OCI-LY1 (cell line): ENCODE measurements at regions not wholly inside any gene's neighbourhood (a gene's known extent, or its start where the extent isn't known, plus 50 kb on each side); places are given as distances from the start of the nearest gene placed in this dataset.

Source experiments
- EZH2 ChIP-seq: fragments of 200-600 bp; sonication (generic), shearing (Covaris generic); IDR thresholded peaks from 2 replicates; pipeline ENCODE4 v1.8.0; 2017; ENCODE audit warnings: borderline replicate concordance, mixed run types, mild to moderate bottlenecking, antibody characterized with exemption, low read length, moderate library complexity, mixed read lengths
- TF ChIP-seq, protein P1 (sequence below): fragments of 200-600 bp; sonication (generic), shearing (Covaris generic); IDR thresholded peaks from 2 replicates; pipeline ENCODE4 v1.5.1; 2017; ENCODE audit warnings: mild to moderate bottlenecking, antibody characterized with exemption, low read length, moderate library complexity, mixed read lengths

DNA sequence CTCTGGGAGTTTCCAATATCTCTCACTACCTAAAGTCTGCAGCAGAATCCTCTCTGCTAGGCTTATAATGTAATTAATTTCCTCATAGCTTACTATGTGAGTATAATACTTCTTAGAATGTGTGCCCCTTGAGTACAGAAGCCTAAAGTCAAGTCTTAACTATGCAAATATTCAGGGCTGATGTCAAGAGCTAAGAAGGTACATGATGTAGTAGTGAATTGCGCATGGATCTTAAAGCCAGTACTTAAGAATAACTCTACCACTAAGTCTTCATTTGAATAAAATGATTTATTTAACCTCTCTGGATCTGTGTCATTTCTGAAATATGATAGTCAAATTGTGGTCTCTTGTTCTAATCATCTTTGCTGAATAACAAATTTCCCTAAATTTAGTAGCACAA, 442.9 kb downstream of the DTWD2 start:
- TF ChIP-seq, protein P1, sequence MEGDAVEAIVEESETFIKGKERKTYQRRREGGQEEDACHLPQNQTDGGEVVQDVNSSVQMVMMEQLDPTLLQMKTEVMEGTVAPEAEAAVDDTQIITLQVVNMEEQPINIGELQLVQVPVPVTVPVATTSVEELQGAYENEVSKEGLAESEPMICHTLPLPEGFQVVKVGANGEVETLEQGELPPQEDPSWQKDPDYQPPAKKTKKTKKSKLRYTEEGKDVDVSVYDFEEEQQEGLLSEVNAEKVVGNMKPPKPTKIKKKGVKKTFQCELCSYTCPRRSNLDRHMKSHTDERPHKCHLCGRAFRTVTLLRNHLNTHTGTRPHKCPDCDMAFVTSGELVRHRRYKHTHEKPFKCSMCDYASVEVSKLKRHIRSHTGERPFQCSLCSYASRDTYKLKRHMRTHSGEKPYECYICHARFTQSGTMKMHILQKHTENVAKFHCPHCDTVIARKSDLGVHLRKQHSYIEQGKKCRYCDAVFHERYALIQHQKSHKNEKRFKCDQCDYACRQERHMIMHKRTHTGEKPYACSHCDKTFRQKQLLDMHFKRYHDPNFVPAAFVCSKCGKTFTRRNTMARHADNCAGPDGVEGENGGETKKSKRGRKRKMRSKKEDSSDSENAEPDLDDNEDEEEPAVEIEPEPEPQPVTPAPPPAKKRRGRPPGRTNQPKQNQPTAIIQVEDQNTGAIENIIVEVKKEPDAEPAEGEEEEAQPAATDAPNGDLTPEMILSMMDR, result no peak
- no peak for TF ChIP-seq EZH2
